PFSK-1 (cell line): ENCODE measurements at regions not wholly inside any gene's neighbourhood (a gene's known extent, or its start where the extent isn't known, plus 50 kb on each side); places are given as distances from the start of the nearest gene placed in this dataset.

Source experiments
- FOXP2 ChIP-seq: optimal IDR thresholded peaks from 2 replicates; pipeline ENCODE3; 2011; ENCODE audit warnings: borderline replicate concordance, control low read depth, inconsistent platforms; ENCODE audit not compliant: insufficient read depth; ENCODE audit errors: extremely low read length, extremely low read depth
- POLR2AphosphoS5 ChIP-seq: IDR thresholded peaks from 2 replicates; pipeline ENCODE4 v1.6.1; 2012; ENCODE audit warnings: low read depth, mild to moderate bottlenecking, control low read depth, low read length, moderate library complexity
- REST ChIP-seq, 2 experiments: IDR thresholded peaks; 2 replicates each; pipeline versions ENCODE4 v1.6.1 to v1.8.0; 2011 to 2012; ENCODE audit warnings: low read depth in 2 of 2, low read length in 2 of 2, control low read depth in 1 of 2, inconsistent platforms in 1 of 2, mild to moderate bottlenecking in 1 of 2, moderate library complexity in 1 of 2; ENCODE audit not compliant: insufficient read depth in 1 of 2
- SIN3A ChIP-seq: IDR thresholded peaks from 2 replicates; pipeline ENCODE4 v1.6.1; 2012; ENCODE audit warnings: mild to moderate bottlenecking, low read length, moderate library complexity, borderline replicate concordance; ENCODE audit not compliant: insufficient read depth
- TAF1 ChIP-seq: IDR thresholded peaks from 2 replicates; pipeline ENCODE4 v1.6.1; 2012; ENCODE audit warnings: low read length, control low read depth, borderline replicate concordance; ENCODE audit not compliant: insufficient read depth

DNA sequence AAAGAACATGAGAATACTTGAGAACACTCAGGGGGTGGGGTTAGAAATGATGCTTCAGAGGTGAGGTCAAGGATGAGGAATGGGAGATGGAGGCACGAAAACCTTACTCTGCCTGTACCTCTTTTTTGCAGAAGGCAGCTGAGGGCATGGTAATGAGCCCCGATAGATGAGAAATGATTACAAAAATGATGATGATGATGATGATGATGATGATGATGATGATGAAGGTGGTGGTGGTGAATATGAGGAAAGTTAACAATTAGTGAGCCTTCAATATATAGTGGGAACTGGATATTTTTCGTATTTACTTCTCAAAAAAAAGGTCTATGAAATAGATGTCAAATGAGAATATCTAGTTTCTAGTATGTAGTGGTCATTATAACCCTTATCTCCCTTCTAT is 584.3 kb downstream of the EPHA4 start:
- TF ChIP-seq POLR2AphosphoS5 (no peak), SIN3A (no peak), TAF1 (no peak), REST (IDR thresholded peaks at IDR 0.05; ENCODE audit: insufficient read depth in 1 of 2, low read depth in 2 of 2, low read length in 2 of 2) (no peak), FOXP2 (no peak)
